AG10803 (cell line): ENCODE measurements at regions not wholly inside any gene's neighbourhood (a gene's known extent, or its start where the extent isn't known, plus 50 kb on each side); places are given as distances from the start of the nearest gene placed in this dataset.
A peak's percentile ranks its signal among the peaks of the same experiment; 100 is the strongest.

ENCODE experiments used
- DNase-seq: peaks from one replicate; pipeline ENCODE4 v3.0.0; 2010; ENCODE audit warnings: low read depth
- H3K4me3 ChIP-seq: 2 replicates; pipeline ENCODE4 v1.5.1; 2011; ENCODE audit warnings: mild to moderate bottlenecking, low read length, control low read depth
- TF ChIP-seq, protein P1 (sequence below): conservative IDR thresholded peaks from 2 replicates; pipeline ENCODE4 v1.5.1; 2011; ENCODE audit warnings: mild to moderate bottlenecking, low read length, control low read depth, inconsistent platforms

DNA sequence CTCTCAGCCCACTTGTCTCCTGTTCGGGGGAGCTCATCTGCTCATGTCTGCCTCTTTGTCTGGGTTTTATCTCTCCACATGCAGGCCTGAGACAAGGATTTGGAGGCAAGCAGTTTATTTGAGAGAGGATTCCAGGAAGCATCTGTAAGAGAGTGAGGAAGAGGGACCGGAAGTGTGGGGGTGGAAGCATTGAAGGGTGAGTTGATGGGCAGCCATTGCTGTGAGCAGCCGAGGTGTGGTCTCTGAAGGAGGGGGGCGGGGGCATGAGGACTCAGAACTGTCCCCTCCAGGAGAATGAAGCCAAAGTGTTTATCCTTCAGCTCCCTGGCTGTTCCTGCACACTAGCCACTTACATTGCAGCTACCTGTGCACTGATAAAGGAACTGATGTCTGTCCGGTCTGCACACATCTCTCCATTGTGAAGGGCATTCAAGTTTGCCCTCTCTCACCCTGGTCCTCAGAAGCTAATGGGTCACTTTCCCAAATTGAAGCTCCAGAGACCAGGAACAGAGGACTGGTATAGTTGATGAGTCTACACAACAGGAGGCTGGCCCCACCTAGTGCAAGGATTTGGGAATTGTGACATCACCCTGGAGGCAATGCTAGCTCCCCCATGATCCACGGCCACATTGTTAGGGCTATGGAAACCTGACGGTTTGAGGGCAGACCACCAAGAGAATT lies 100.5 kb upstream of the FOXA2 start:
- H3K4me3 ChIP-seq = no peak overlapping the region
- no peak for DNase-seq

DNA sequence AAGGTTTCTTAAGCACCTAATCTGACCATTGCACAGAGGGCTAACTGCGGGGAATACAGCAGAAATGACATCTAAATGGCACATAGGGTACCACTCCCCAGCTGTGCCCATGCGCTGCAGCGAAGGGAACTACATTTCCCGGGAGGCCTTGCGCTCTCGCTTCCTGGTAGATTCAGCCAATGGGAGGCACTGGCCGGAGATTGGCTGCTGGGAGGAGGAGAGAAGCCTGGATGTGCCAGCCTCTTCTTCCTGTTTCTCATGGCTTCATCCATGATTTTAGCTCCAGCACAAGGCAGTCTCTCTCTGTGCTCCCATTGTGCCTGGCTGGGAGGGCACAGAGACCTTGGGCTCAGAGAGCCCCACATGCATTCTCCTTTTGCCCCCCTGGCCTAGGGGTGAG lies 101.7 kb upstream of the FOXA2 start:
- TF ChIP-seq, protein P1, sequence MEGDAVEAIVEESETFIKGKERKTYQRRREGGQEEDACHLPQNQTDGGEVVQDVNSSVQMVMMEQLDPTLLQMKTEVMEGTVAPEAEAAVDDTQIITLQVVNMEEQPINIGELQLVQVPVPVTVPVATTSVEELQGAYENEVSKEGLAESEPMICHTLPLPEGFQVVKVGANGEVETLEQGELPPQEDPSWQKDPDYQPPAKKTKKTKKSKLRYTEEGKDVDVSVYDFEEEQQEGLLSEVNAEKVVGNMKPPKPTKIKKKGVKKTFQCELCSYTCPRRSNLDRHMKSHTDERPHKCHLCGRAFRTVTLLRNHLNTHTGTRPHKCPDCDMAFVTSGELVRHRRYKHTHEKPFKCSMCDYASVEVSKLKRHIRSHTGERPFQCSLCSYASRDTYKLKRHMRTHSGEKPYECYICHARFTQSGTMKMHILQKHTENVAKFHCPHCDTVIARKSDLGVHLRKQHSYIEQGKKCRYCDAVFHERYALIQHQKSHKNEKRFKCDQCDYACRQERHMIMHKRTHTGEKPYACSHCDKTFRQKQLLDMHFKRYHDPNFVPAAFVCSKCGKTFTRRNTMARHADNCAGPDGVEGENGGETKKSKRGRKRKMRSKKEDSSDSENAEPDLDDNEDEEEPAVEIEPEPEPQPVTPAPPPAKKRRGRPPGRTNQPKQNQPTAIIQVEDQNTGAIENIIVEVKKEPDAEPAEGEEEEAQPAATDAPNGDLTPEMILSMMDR = no peak
- no peak overlapping the region for H3K4me3 ChIP-seq
- DNase-seq = peak; percentile 56

More for the DNA sequence above, 100.5 kb upstream of the FOXA2 start:
- TF ChIP-seq, protein P1 = no peak

DNA sequence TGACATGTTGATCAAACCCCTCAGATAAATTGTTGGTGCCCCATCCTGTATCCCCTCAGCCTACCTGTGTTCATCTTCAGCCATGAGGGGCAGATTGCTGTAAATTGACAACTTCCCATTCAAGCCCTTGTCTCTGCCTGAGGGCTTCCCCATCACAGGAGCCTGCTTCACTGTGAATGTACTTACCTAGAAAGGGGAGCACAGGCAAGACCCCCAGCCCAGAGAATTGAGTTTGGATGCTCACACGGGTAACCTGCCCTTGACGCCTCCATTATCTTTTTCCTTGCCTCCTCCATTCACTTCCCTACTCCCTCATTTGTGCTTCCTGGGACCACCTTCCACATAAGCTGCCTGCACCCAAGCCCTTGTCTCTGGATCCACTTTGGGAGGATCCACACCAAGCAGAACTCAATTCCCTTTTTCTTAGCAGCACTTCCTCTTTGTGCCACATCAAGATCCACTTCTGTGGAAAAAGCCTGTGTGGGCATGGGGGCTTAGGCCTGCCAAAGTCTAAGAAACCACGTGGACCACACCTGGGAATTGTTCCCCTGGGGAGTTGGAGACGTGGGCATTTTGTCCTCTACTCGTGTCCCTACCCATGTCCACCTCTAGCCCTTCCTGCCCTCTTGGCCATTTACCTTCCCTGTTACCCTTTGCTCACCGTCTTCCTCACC lies 103.4 kb upstream of the FOXA2 start:
- no peak overlapping the region for H3K4me3 ChIP-seq
- TF ChIP-seq, protein P1 = no peak
- DNase-seq = no peak

DNA sequence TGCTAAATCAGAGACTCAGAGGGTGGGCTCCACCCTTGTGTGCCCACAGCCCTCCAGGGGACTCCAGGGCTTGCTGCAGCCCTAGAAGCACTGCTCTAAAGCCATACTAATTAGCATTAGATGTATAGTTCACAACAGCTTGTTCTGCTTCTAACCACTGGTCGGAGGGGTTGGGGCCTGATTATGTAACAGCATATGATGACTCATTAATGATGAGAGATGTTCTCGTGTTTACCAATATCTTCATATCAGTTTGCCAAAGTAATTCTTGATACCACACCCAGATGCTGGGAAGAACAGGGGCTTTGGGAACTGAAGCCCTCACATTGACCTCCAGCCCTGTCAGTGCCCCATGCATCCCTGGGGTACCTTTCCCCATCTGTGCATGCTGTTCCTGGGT lies 104.1 kb upstream of the FOXA2 start:
- TF ChIP-seq, protein P1 = no peak
- no peak for DNase-seq
- H3K4me3 ChIP-seq = no peak overlapping the region

DNA sequence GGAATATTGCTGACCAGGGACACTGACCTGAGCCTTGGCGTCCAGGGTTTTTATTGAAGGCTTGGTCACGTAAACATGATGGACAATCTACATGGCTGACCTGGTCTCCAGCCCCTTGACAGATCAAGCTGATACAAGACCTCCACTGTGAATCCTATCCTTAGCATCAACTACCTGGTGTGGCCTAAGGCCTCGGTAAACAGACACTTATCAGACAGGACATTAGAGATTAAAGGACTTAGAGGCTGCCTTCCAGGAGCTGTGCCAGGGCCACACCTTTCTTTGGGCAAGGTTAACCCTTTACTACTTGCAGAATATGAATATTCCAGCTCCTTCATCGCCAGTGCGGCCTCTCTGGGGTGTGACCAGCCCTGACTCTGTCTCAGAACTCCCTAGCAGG lies 104.9 kb upstream of the FOXA2 start:
- DNase-seq = no peak
- TF ChIP-seq, protein P1 = no peak
- no peak overlapping the region for H3K4me3 ChIP-seq

DNA sequence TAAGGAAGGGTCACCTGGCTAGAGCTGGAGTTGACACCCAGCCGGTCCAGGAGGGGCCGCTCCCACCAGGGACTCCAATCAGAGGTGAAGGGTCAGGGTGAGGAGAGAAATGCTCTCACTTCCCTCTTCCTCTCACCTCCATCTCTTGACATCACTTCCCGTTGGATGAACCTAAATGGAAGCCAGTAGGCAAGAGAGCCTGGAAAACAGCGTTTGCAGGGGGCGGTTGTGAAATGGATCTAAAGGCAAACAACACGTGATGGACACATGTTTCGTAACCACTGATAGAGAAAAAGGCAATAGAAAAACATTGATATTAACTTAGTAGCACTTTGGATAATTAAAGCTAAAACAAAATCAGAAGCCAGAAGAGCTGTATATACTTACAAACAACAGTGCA lies 105.6 kb upstream of the FOXA2 start:
- no peak for DNase-seq
- TF ChIP-seq, protein P1 = no peak
- H3K4me3 ChIP-seq = no peak overlapping the region

DNA sequence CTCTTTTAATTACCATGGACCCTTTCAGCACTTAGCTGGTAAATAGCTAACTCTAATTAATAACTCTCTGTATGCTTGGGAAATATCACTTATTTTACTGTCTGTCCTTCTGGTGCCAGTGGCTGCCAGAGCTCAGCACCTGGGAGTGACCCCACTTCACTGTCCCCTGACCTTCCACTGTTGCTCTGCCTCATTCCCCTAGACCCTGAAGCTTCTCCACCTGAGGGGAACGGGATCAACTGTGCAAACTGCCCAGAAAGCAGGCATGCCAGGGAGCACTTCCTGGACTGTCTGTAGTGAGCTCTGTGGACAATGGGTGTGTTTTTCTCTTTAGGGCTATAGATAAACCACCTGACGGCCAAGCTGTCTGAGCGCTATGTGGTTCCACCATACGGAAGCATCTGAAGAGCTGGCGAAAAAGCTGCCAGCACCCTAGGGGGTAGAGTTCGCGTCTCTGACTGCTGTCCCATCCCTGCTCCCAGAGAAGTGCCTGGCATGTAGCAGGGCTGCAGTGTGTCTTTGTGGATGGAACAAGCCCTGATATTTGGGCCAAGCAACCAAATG lies 106.3 kb upstream of the FOXA2 start:
- DNase-seq = no peak
- TF ChIP-seq, protein P1 = no peak

More for the DNA sequence above, 106.3 kb upstream of the FOXA2 start:
- no peak overlapping the region for H3K4me3 ChIP-seq
